WTC11 (cell line): ENCODE measurements at regions not wholly inside any gene's neighbourhood (a gene's known extent, or its start where the extent isn't known, plus 50 kb on each side); places are given as distances from the start of the nearest gene placed in this dataset.

ENCODE experiments used
- ATAC-seq: fragments of 200-7000 bp; cut with Tn5 transposase; 2 replicates; pipeline ENCODE4 v1.10.0; 2021; ENCODE audit warnings: mild to moderate bottlenecking, moderate library complexity
- CTCF ChIA-PET: fragments of 300-600 bp; sonication (Branson Sonifier 250); formaldehyde crosslinking; loops from one replicate; lab custom pipeline; 2021; ENCODE audit warnings: antibody characterized with exemption; lab: Charles Lee
- POLR2A ChIA-PET: fragments of 350-600 bp; sonication (Branson Sonifier 250); formaldehyde crosslinking; loops from one replicate; lab custom pipeline; 2021; ENCODE audit warnings: antibody characterized with exemption; lab: Charles Lee
- DNase-seq: peaks from one replicate; pipeline ENCODE4 v3.0.0; 2021; ENCODE audit warnings: low spot score
- H3K27ac Mint-ChIP-seq: 2 replicates; pipeline ENCODE4 v1.8.0; 2021; ENCODE audit warnings: mixed read lengths
- H3K27me3 Mint-ChIP-seq: 2 replicates; pipeline ENCODE4 v1.8.0; 2021; ENCODE audit warnings: low read depth, mild to moderate bottlenecking, moderate library complexity, mixed read lengths
- H3K36me3 Mint-ChIP-seq: 2 replicates; pipeline ENCODE4 v1.8.0; 2021; ENCODE audit warnings: mixed read lengths
- H3K4me1 Mint-ChIP-seq: 2 replicates; pipeline ENCODE4 v1.8.0; 2022; ENCODE audit warnings: mixed read lengths
- H3K4me3 Mint-ChIP-seq: 2 replicates; pipeline ENCODE4 v1.8.0; 2021; ENCODE audit warnings: mild to moderate bottlenecking, moderate library complexity, mixed read lengths
- H3K9me3 Mint-ChIP-seq: 2 replicates; pipeline ENCODE4 v1.8.0; 2021; ENCODE audit warnings: mixed read lengths
- ESRRA ChIP-seq: sonication (generic); formaldehyde crosslinking; IDR thresholded peaks from 2 replicates; pipeline ENCODE4 v1.8.1; 2022; ENCODE audit warnings: mild to moderate bottlenecking, missing genetic modification reagents, borderline replicate concordance
- GTF2I ChIP-seq: fragments of 250-450 bp; sonication (Bioruptor Pico); conservative IDR thresholded peaks from 2 replicates; pipeline ENCODE4 v1.4.0; 2021; ENCODE audit warnings: mild to moderate bottlenecking
- JAZF1 ChIP-seq: fragments of 250-450 bp; sonication (Bioruptor Pico); IDR thresholded peaks from 2 replicates; pipeline ENCODE4 v1.9.0; 2021; ENCODE audit warnings: moderate library complexity, mild to moderate bottlenecking, inconsistent platforms
- MXD4 ChIP-seq: fragments of 250-450 bp; sonication (Bioruptor Pico); IDR thresholded peaks from 2 replicates; pipeline ENCODE4 v1.8.0; 2021; ENCODE audit warnings: mild to moderate bottlenecking, moderate library complexity, borderline replicate concordance
- MYBL2 ChIP-seq: sonication (generic); formaldehyde crosslinking; IDR thresholded peaks from 2 replicates; pipeline ENCODE4 v1.8.1; 2023; ENCODE audit warnings: mild to moderate bottlenecking, moderate library complexity, missing genetic modification reagents
- SMAD4 ChIP-seq: sonication (generic); formaldehyde crosslinking; IDR thresholded peaks from 2 replicates; pipeline ENCODE4 v1.8.0; 2022; ENCODE audit warnings: mild to moderate bottlenecking, missing genetic modification reagents
- SOX15 ChIP-seq: fragments of 250-450 bp; sonication (Bioruptor Pico); IDR thresholded peaks from 2 replicates; pipeline ENCODE4 v1.9.0; 2021; ENCODE audit warnings: mild to moderate bottlenecking
- SP1 ChIP-seq: sonication (generic); formaldehyde crosslinking; conservative IDR thresholded peaks from 2 replicates; pipeline ENCODE4 v1.8.1; 2022; ENCODE audit warnings: missing genetic modification reagents
- TEAD4 ChIP-seq: sonication (generic); formaldehyde crosslinking; IDR thresholded peaks from 2 replicates; pipeline ENCODE4 v1.8.0; 2022; ENCODE audit warnings: mild to moderate bottlenecking, missing genetic modification reagents
- ZNF317 ChIP-seq: sonication (generic); formaldehyde crosslinking; IDR thresholded peaks from 2 replicates; pipeline ENCODE4 v1.8.1; 2023; ENCODE audit warnings: low read depth, mild to moderate bottlenecking, moderate library complexity, missing genetic modification reagents, borderline replicate concordance
- ZNF396 ChIP-seq: fragments of 250-450 bp; sonication (Bioruptor Pico); IDR thresholded peaks from 2 replicates; pipeline ENCODE4 v1.8.0; 2021; ENCODE audit warnings: mild to moderate bottlenecking, moderate library complexity, borderline replicate concordance
- ZNF416 ChIP-seq: fragments of 250-450 bp; sonication (Bioruptor Pico); IDR thresholded peaks from 2 replicates; pipeline ENCODE4 v1.9.0; 2021; ENCODE audit warnings: mild to moderate bottlenecking, inconsistent platforms
- TF ChIP-seq, protein P1 (sequence below): fragments of 200-600 bp; IDR thresholded peaks from 2 replicates; pipeline ENCODE4 v1.8.0; 2022; ENCODE audit warnings: antibody characterized with exemption
- TF ChIP-seq, protein P2 (sequence below): sonication (generic); formaldehyde crosslinking; IDR thresholded peaks from 2 replicates; pipeline ENCODE4 v1.8.0; 2023; ENCODE audit warnings: missing genetic modification reagents
- TF ChIP-seq, protein P3 (sequence below): sonication (generic); formaldehyde crosslinking; IDR thresholded peaks from 2 replicates; pipeline ENCODE4 v1.8.1; 2022; ENCODE audit warnings: mild to moderate bottlenecking, moderate library complexity, missing genetic modification reagents
- TF ChIP-seq, protein P4 (sequence below): fragments of 250-450 bp; sonication (Bioruptor Pico); IDR thresholded peaks from 2 replicates; pipeline ENCODE4 v1.8.0; 2021; ENCODE audit warnings: mild to moderate bottlenecking
- TF ChIP-seq, protein P5 (sequence below): sonication (generic); formaldehyde crosslinking; IDR thresholded peaks from 2 replicates; pipeline ENCODE4 v1.8.1; 2023; ENCODE audit warnings: mild to moderate bottlenecking, missing genetic modification reagents
- TF ChIP-seq, protein P6 (sequence below): fragments of 250-450 bp; sonication (Bioruptor Pico); IDR thresholded peaks from 2 replicates; pipeline ENCODE4 v1.9.0; 2021; ENCODE audit warnings: mild to moderate bottlenecking, borderline replicate concordance
- TF ChIP-seq, protein P7 (sequence below): sonication (generic); formaldehyde crosslinking; conservative IDR thresholded peaks from 2 replicates; pipeline ENCODE4 v1.8.1; 2023; ENCODE audit warnings: mild to moderate bottlenecking, low read depth, missing genetic modification reagents, moderate library complexity
- TF ChIP-seq, protein P8 (sequence below): sonication (generic); formaldehyde crosslinking; IDR thresholded peaks from 2 replicates; pipeline ENCODE4 v1.8.0; 2022; ENCODE audit warnings: mild to moderate bottlenecking, missing genetic modification reagents

DNA sequence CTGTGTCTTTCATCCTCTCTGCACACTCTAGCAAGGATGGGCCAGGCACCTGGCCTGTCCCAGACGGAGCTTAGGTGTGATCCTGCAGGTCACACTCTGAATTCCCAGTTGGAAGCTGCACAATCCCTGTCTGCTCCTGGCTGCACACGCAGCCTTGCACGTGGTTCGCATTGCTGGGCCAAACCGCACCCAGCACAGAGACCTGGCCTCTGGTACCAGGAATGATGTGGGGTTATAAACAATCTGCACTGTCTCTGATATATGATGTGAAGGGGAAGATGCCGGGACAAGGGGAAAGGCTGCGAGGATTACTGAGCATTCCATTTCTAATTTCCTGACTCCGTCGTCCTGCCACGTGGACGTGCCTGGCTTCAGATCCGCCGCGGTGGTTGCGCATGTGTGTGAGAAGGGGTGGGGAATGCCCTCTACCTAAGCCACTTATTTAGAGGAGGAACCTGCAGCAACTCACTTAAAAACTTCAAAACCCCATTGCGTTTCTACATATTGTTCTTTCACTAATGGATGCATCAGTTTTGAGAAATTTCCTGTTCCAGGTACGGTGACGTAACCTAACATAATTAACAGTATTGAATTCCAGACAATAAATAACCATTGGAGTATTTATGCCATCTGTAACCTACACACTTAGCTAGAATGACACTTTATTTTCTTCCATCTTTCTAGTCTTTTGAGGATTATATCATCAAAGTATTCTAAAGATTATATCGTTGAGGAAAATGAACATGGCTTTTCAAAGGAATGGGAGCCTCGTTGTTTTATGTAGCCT lies 559.7 kb upstream of the MGMT start (continued):
- TF ChIP-seq, protein P1, sequence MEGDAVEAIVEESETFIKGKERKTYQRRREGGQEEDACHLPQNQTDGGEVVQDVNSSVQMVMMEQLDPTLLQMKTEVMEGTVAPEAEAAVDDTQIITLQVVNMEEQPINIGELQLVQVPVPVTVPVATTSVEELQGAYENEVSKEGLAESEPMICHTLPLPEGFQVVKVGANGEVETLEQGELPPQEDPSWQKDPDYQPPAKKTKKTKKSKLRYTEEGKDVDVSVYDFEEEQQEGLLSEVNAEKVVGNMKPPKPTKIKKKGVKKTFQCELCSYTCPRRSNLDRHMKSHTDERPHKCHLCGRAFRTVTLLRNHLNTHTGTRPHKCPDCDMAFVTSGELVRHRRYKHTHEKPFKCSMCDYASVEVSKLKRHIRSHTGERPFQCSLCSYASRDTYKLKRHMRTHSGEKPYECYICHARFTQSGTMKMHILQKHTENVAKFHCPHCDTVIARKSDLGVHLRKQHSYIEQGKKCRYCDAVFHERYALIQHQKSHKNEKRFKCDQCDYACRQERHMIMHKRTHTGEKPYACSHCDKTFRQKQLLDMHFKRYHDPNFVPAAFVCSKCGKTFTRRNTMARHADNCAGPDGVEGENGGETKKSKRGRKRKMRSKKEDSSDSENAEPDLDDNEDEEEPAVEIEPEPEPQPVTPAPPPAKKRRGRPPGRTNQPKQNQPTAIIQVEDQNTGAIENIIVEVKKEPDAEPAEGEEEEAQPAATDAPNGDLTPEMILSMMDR: no peak
- TF ChIP-seq SOX15 (no peak), JAZF1 (CRISPR knock-in tag) (no peak), SP1 (CRISPR knock-in tag) (no peak)
- TF ChIP-seq, protein P2, sequence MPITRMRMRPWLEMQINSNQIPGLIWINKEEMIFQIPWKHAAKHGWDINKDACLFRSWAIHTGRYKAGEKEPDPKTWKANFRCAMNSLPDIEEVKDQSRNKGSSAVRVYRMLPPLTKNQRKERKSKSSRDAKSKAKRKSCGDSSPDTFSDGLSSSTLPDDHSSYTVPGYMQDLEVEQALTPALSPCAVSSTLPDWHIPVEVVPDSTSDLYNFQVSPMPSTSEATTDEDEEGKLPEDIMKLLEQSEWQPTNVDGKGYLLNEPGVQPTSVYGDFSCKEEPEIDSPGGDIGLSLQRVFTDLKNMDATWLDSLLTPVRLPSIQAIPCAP (CRISPR knock-in tag): no peak
- TF ChIP-seq, all 79 proteins: peak for 0

DNA sequence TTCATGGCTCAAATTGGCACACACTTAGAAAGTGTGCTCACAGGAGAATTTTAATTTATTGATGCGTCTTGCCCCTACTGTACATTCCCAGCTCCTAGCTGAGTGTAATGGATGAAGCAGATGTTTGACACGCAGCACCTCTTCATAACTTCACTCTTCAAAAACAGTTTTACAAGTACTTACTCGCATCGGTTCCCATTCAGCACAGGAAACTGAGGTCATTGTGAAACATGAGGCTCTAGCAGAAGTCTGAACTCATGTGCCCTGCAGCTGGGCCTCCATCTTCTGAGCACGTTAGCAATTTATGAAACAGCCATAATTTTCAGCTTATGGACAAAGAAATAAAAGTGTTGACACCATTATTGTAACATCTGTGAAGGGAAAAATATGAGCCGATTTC lies 558.9 kb upstream of the MGMT start:
- peaks cover 14% of the 10 kb centered on the region for H3K4me1 Mint-ChIP-seq
- TF ChIP-seq SMAD4 (no peak), ZNF317 (CRISPR knock-in tag) (no peak), ZNF416 (CRISPR knock-in tag) (no peak), ESRRA (CRISPR knock-in tag) (no peak), MXD4 (CRISPR knock-in tag) (no peak), ZNF396 (no peak), GTF2I (no peak), MYBL2 (CRISPR knock-in tag) (no peak), TEAD4 (CRISPR knock-in tag) (no peak)
- TF ChIP-seq, protein P3, sequence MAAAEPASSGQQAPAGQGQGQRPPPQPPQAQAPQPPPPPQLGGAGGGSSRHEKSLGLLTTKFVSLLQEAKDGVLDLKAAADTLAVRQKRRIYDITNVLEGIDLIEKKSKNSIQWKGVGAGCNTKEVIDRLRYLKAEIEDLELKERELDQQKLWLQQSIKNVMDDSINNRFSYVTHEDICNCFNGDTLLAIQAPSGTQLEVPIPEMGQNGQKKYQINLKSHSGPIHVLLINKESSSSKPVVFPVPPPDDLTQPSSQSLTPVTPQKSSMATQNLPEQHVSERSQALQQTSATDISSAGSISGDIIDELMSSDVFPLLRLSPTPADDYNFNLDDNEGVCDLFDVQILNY (CRISPR knock-in tag): no peak
- TF ChIP-seq, protein P4, sequence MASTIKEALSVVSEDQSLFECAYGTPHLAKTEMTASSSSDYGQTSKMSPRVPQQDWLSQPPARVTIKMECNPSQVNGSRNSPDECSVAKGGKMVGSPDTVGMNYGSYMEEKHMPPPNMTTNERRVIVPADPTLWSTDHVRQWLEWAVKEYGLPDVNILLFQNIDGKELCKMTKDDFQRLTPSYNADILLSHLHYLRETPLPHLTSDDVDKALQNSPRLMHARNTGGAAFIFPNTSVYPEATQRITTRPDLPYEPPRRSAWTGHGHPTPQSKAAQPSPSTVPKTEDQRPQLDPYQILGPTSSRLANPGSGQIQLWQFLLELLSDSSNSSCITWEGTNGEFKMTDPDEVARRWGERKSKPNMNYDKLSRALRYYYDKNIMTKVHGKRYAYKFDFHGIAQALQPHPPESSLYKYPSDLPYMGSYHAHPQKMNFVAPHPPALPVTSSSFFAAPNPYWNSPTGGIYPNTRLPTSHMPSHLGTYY (CRISPR knock-in tag): no peak
- TF ChIP-seq, protein P5, sequence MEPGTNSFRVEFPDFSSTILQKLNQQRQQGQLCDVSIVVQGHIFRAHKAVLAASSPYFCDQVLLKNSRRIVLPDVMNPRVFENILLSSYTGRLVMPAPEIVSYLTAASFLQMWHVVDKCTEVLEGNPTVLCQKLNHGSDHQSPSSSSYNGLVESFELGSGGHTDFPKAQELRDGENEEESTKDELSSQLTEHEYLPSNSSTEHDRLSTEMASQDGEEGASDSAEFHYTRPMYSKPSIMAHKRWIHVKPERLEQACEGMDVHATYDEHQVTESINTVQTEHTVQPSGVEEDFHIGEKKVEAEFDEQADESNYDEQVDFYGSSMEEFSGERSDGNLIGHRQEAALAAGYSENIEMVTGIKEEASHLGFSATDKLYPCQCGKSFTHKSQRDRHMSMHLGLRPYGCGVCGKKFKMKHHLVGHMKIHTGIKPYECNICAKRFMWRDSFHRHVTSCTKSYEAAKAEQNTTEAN (CRISPR knock-in tag): no peak
- TF ChIP-seq, protein P6, sequence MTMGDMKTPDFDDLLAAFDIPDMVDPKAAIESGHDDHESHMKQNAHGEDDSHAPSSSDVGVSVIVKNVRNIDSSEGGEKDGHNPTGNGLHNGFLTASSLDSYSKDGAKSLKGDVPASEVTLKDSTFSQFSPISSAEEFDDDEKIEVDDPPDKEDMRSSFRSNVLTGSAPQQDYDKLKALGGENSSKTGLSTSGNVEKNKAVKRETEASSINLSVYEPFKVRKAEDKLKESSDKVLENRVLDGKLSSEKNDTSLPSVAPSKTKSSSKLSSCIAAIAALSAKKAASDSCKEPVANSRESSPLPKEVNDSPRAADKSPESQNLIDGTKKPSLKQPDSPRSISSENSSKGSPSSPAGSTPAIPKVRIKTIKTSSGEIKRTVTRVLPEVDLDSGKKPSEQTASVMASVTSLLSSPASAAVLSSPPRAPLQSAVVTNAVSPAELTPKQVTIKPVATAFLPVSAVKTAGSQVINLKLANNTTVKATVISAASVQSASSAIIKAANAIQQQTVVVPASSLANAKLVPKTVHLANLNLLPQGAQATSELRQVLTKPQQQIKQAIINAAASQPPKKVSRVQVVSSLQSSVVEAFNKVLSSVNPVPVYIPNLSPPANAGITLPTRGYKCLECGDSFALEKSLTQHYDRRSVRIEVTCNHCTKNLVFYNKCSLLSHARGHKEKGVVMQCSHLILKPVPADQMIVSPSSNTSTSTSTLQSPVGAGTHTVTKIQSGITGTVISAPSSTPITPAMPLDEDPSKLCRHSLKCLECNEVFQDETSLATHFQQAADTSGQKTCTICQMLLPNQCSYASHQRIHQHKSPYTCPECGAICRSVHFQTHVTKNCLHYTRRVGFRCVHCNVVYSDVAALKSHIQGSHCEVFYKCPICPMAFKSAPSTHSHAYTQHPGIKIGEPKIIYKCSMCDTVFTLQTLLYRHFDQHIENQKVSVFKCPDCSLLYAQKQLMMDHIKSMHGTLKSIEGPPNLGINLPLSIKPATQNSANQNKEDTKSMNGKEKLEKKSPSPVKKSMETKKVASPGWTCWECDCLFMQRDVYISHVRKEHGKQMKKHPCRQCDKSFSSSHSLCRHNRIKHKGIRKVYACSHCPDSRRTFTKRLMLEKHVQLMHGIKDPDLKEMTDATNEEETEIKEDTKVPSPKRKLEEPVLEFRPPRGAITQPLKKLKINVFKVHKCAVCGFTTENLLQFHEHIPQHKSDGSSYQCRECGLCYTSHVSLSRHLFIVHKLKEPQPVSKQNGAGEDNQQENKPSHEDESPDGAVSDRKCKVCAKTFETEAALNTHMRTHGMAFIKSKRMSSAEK: no peak
- TF ChIP-seq, protein P7, sequence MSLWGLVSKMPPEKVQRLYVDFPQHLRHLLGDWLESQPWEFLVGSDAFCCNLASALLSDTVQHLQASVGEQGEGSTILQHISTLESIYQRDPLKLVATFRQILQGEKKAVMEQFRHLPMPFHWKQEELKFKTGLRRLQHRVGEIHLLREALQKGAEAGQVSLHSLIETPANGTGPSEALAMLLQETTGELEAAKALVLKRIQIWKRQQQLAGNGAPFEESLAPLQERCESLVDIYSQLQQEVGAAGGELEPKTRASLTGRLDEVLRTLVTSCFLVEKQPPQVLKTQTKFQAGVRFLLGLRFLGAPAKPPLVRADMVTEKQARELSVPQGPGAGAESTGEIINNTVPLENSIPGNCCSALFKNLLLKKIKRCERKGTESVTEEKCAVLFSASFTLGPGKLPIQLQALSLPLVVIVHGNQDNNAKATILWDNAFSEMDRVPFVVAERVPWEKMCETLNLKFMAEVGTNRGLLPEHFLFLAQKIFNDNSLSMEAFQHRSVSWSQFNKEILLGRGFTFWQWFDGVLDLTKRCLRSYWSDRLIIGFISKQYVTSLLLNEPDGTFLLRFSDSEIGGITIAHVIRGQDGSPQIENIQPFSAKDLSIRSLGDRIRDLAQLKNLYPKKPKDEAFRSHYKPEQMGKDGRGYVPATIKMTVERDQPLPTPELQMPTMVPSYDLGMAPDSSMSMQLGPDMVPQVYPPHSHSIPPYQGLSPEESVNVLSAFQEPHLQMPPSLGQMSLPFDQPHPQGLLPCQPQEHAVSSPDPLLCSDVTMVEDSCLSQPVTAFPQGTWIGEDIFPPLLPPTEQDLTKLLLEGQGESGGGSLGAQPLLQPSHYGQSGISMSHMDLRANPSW (CRISPR knock-in tag): no peak
- TF ChIP-seq, protein P8, sequence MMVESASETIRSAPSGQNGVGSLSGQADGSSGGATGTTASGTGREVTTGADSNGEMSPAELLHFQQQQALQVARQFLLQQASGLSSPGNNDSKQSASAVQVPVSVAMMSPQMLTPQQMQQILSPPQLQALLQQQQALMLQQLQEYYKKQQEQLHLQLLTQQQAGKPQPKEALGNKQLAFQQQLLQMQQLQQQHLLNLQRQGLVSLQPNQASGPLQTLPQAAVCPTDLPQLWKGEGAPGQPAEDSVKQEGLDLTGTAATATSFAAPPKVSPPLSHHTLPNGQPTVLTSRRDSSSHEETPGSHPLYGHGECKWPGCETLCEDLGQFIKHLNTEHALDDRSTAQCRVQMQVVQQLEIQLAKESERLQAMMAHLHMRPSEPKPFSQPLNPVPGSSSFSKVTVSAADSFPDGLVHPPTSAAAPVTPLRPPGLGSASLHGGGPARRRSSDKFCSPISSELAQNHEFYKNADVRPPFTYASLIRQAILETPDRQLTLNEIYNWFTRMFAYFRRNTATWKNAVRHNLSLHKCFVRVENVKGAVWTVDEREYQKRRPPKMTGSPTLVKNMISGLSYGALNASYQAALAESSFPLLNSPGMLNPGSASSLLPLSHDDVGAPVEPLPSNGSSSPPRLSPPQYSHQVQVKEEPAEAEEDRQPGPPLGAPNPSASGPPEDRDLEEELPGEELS (CRISPR knock-in tag): no peak

More for the DNA sequence above, 558.9 kb upstream of the MGMT start:
- no peaks in the 10 kb centered on the region for H3K27me3 Mint-ChIP-seq
- ChIA-PET POLR2A (no interaction called here), CTCF (interaction anchor here (0.7 to 1.9 kb wide), 6 partner anchors 11 to 104 kb away, joined by 3 to 4 read pairs (median 3); no protein-coding TSS in a partner anchor)
- DNase-seq (no peak), ATAC-seq (no peak)
- H3K9me3 Mint-ChIP-seq: peaks cover 5% of the 10 kb centered on the region; the same call in 1 of the 2 replicates
- no peak overlapping the region for H3K4me3 Mint-ChIP-seq
- H3K36me3 Mint-ChIP-seq: no peaks in the 10 kb centered on the region
- H3K27ac Mint-ChIP-seq: no peak overlapping the region
